Limb (tissue), 2 donors: ENCODE measurements at regions not wholly inside any gene's neighbourhood (a gene's known extent, or its start where the extent isn't known, plus 50 kb on each side); places are given as distances from the start of the nearest gene placed in this dataset.

ENCODE experiments used
- DNase-seq, 2 donors: peaks; one replicate each; pipeline ENCODE4 v3.0.0-alpha.2; 2016; ENCODE audit errors: extremely low spot score in 2 of 2

GRCh38 chr10:44036425-44036824 lies 348.5 kb downstream of the CXCL12 start:
- no peak for DNase-seq

GRCh38 chr10:44035474-44036197 lies 349.3 kb downstream of the CXCL12 start:
- DNase-seq = no peak

GRCh38 chr10:44034946-44035345 lies 350.0 kb downstream of the CXCL12 start:
- DNase-seq = no peak

GRCh38 chr10:44033008-44033407 lies 351.9 kb downstream of the CXCL12 start:
- no peak for DNase-seq

- DNase-seq = no peak
Observed at GRCh38 chr10:44032216-44032615, 352.7 kb downstream of the CXCL12 start.

GRCh38 chr10:44030738-44031137 lies 354.2 kb downstream of the CXCL12 start:
- DNase-seq = no peak

- DNase-seq = no peak
Observed at GRCh38 chr10:44030132-44030531, 354.8 kb downstream of the CXCL12 start.

- DNase-seq = no peak
Observed at GRCh38 chr10:44028384-44029137, 356.3 kb downstream of the CXCL12 start.

GRCh38 chr10:44024356-44025116 lies 360.4 kb downstream of the CXCL12 start:
- no peak for DNase-seq

GRCh38 chr10:44023517-44023916 lies 361.4 kb downstream of the CXCL12 start:
- no peak for DNase-seq

GRCh38 chr10:44022203-44022602 lies 362.7 kb downstream of the CXCL12 start:
- no peak for DNase-seq

GRCh38 chr10:44020322-44021111 lies 364.4 kb downstream of the CXCL12 start:
- DNase-seq = peak in 1 of 2 donors; percentile 44

- DNase-seq = no peak
Observed at GRCh38 chr10:44017483-44018145, 367.3 kb downstream of the CXCL12 start.

- no peak for DNase-seq
Observed at GRCh38 chr10:44016589-44017482, 368.1 kb downstream of the CXCL12 start.

GRCh38 chr10:44015702-44016500 lies 367.2 kb upstream of the ZNF32 start:
- DNase-seq = no peak

- DNase-seq = no peak
Observed at GRCh38 chr10:44014644-44015250, 366.1 kb upstream of the ZNF32 start.

GRCh38 chr10:44013981-44014380 lies 365.3 kb upstream of the ZNF32 start:
- DNase-seq = no peak

GRCh38 chr10:44012921-44013320 lies 364.2 kb upstream of the ZNF32 start:
- no peak for DNase-seq

GRCh38 chr10:44011603-44011981 lies 362.9 kb upstream of the ZNF32 start:
- no peak for DNase-seq
